ENCODE measurements at regions not wholly inside any gene's neighbourhood (a gene's known extent, or its start where the extent isn't known, plus 50 kb on each side); places are given as distances from the start of the nearest gene placed in this dataset.

- no peak overlapping the region for H3K4me3 ChIP-seq
- H3K4me1 ChIP-seq (ENCODE audit: low read depth), result no peaks in the 10 kb centered on the region
- no peaks in the 10 kb centered on the region for H3K36me3 ChIP-seq (ENCODE audit: low read depth)
- no peak for DNase-seq
- no peaks in the 10 kb centered on the region for H3K9me3 ChIP-seq
- no peak for ATAC-seq
- intact Hi-C loops (cut with DNase I, micrococcal nuclease), result no loop called here
- TF ChIP-seq CTCF (IDR thresholded peaks at IDR 0.05), result no peak
Observed at GRCh38 chr16:87101903-87102302, 215.3 kb downstream of the C16orf95 start.

- no peak for TF ChIP-seq CTCF (IDR thresholded peaks at IDR 0.05)
- ATAC-seq, result no peak
- no peaks in the 10 kb centered on the region for H3K9me3 ChIP-seq
- no peaks in the 10 kb centered on the region for H3K36me3 ChIP-seq (ENCODE audit: low read depth)
- no peaks in the 10 kb centered on the region for H3K4me1 ChIP-seq (ENCODE audit: low read depth)
- no peak overlapping the region for H3K4me3 ChIP-seq
- no peak for DNase-seq
- intact Hi-C loops (cut with DNase I, micrococcal nuclease), result no loop called here
Observed at GRCh38 chr16:87107201-87107600, 210.0 kb downstream of the C16orf95 start.

GRCh38 chr16:87108278-87108677 lies 208.9 kb downstream of the C16orf95 start:
- H3K4me3 ChIP-seq, result no peak overlapping the region
- ATAC-seq (no peak), DNase-seq (no peak)
- H3K36me3 ChIP-seq (ENCODE audit: low read depth), result no peaks in the 10 kb centered on the region
- intact Hi-C loops (cut with DNase I, micrococcal nuclease), result no loop called here
- TF ChIP-seq CTCF (IDR thresholded peaks at IDR 0.05), result no peak
- H3K9me3 ChIP-seq, result no peaks in the 10 kb centered on the region
- H3K4me1 ChIP-seq (ENCODE audit: low read depth), result no peaks in the 10 kb centered on the region

- Histone ChIP-seq H3K9me3 (no peaks in the 10 kb centered on the region), H3K4me1 (ENCODE audit: low read depth) (no peaks in the 10 kb centered on the region), H3K4me3 (no peak overlapping the region), H3K36me3 (ENCODE audit: low read depth) (no peaks in the 10 kb centered on the region)
- intact Hi-C loops (cut with DNase I, micrococcal nuclease), result no loop called here
- TF ChIP-seq CTCF (IDR thresholded peaks at IDR 0.05), result no peak
- DNase-seq, result no peak
- ATAC-seq, result no peak
Observed at GRCh38 chr16:87108941-87109340, 208.3 kb downstream of the C16orf95 start.

GRCh38 chr16:87114832-87115231 lies 202.4 kb downstream of the C16orf95 start:
- ATAC-seq (no peak), DNase-seq (no peak)
- H3K4me3 ChIP-seq, result no peak overlapping the region
- no peaks in the 10 kb centered on the region for H3K36me3 ChIP-seq (ENCODE audit: low read depth)
- TF ChIP-seq CTCF (IDR thresholded peaks at IDR 0.05), result no peak
- intact Hi-C loops (cut with DNase I, micrococcal nuclease), result no loop called here
- no peaks in the 10 kb centered on the region for H3K9me3 ChIP-seq
- no peaks in the 10 kb centered on the region for H3K4me1 ChIP-seq (ENCODE audit: low read depth)

- H3K9me3 ChIP-seq, result no peaks in the 10 kb centered on the region
- no peak for TF ChIP-seq CTCF (IDR thresholded peaks at IDR 0.05)
- no peaks in the 10 kb centered on the region for H3K4me1 ChIP-seq (ENCODE audit: low read depth)
- no peak for DNase-seq
- intact Hi-C loops (cut with DNase I, micrococcal nuclease), result no loop called here
- no peak for ATAC-seq
- H3K36me3 ChIP-seq (ENCODE audit: low read depth), result no peaks in the 10 kb centered on the region
- no peak overlapping the region for H3K4me3 ChIP-seq
Observed at GRCh38 chr16:87115646-87116045, 201.5 kb downstream of the C16orf95 start.

Measured in mucosa of descending colon (tissue), 3 donors.